OCI-LY7 (cell line): ENCODE measurements at regions not wholly inside any gene's neighbourhood (a gene's known extent, or its start where the extent isn't known, plus 50 kb on each side); places are given as distances from the start of the nearest gene placed in this dataset.

Source experiments
- BruUV-seq: library from RNA; stranded (reverse); fragments of 400-500 nt; replicated peaks from 2 replicates; lab custom pipeline; 2021; lab: Mats Ljungman, UMichigan
- CTCF ChIA-PET: fragments of 300-600 bp; sonication (Branson Sonifier 250); formaldehyde crosslinking; loops from one replicate; lab custom pipeline; 2022; ENCODE audit warnings: antibody characterized with exemption; ENCODE audit not compliant: unreplicated experiment; lab: Charles Lee
- POLR2A ChIA-PET: fragments of 300-600 bp; sonication (Branson Sonifier 250); formaldehyde crosslinking; loops from one replicate; lab custom pipeline; 2022; ENCODE audit warnings: antibody characterized with exemption; lab: Charles Lee
- DNase-seq: peaks from one replicate; pipeline ENCODE4 v3.0.0-alpha.2; 2015; ENCODE audit warnings: low spot score
- H2AFZ ChIP-seq: fragments of 200-600 bp; sonication (generic), shearing (Covaris generic); 2 replicates; pipeline ENCODE4 v1.6.1; 2014; ENCODE audit warnings: mild to moderate bottlenecking, antibody characterized with exemption, low read length, moderate library complexity
- H3K27ac ChIP-seq: fragments of 200-600 bp; sonication (generic); 2 replicates; pipeline ENCODE4 v1.5.1; 2014; ENCODE audit warnings: mixed run types, low read depth, mild to moderate bottlenecking, moderate library complexity, low read length, inconsistent platforms; ENCODE audit not compliant: poor library complexity, severe bottlenecking
- H3K36me3 ChIP-seq: fragments of 200-600 bp; sonication (generic); 2 replicates; pipeline ENCODE4 v1.6.1; 2014; ENCODE audit warnings: mild to moderate bottlenecking, antibody characterized with exemption, low read length, moderate library complexity, mixed read lengths; ENCODE audit not compliant: insufficient read depth
- H3K4me1 ChIP-seq: fragments of 200-600 bp; sonication (generic); 2 replicates; pipeline ENCODE4 v1.5.1; 2014; ENCODE audit warnings: mild to moderate bottlenecking, low read length; ENCODE audit not compliant: insufficient read depth, poor library complexity, severe bottlenecking
- H3K4me2 ChIP-seq: fragments of 200-600 bp; sonication (generic); 2 replicates; pipeline ENCODE4 v1.6.1; 2014; ENCODE audit warnings: mild to moderate bottlenecking, low read length
- H3K4me3 ChIP-seq: fragments of 200-600 bp; sonication (generic); 2 replicates; pipeline ENCODE4 v1.5.1; 2014; ENCODE audit warnings: mild to moderate bottlenecking, low read depth, low read length; ENCODE audit not compliant: poor library complexity, severe bottlenecking
- H3K79me2 ChIP-seq: fragments of 200-600 bp; sonication (generic); 2 replicates; pipeline ENCODE4 v1.6.1; 2016; ENCODE audit warnings: low read depth, mild to moderate bottlenecking, low read length, moderate library complexity, mixed read lengths; ENCODE audit not compliant: insufficient read depth
- H3K9me2 ChIP-seq: fragments of 200-600 bp; sonication (generic); 2 replicates; pipeline ENCODE4 v1.6.1; 2016; ENCODE audit warnings: mild to moderate bottlenecking, low read length, mixed read lengths; ENCODE audit not compliant: insufficient read depth
- H3K9me3 ChIP-seq: fragments of 200-600 bp; sonication (generic); 2 replicates; pipeline ENCODE4 v1.6.1; 2014; ENCODE audit warnings: mild to moderate bottlenecking, mixed run types, low read length, mixed read lengths
- H4K20me1 ChIP-seq: fragments of 200-600 bp; sonication (generic); 2 replicates; pipeline ENCODE4 v1.6.1; 2014; ENCODE audit warnings: mild to moderate bottlenecking, antibody characterized with exemption, low read length, moderate library complexity, mixed read lengths; ENCODE audit not compliant: insufficient read depth
- EZH2phosphoT487 ChIP-seq: fragments of 200-600 bp; sonication (generic); IDR thresholded peaks from 2 replicates; pipeline ENCODE4 v1.6.1; 2018; ENCODE audit warnings: low read depth, borderline replicate concordance, mild to moderate bottlenecking, mixed run types, antibody characterized with exemption, low read length, moderate library complexity, mixed read lengths
- intact Hi-C: fragments of 100-400 bp; cut with micrococcal nuclease; formaldehyde crosslinking; loops from one replicate; pipeline ENCODE4 v1.10.0; 2022; ENCODE audit not compliant: unreplicated experiment
- TF ChIP-seq, protein P1 (sequence below): fragments of 200-600 bp; sonication (generic); conservative IDR thresholded peaks from 2 replicates; pipeline ENCODE4 v1.5.1; 2014; ENCODE audit warnings: mild to moderate bottlenecking, antibody characterized with exemption, low read length, moderate library complexity, mixed read lengths

DNA sequence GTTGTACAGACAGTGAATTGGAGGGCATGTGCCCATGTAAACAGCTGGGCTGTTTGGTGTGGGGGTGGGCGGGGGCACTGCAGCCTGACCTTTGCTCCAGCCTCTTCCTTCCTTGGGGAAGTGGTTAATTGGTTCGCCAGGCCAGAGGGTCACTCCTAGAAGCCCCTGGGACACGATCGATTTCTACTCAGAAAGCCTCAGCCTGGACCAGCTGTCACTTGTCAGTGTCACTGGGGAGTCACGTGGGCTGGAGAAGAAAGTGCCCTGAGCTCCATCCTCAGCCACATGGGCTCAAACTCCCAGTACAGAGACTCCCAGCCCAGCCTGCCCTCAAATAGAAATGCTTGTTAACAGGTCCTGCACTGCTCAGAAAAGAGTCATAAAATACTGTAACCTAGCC is 423.8 kb upstream of the SULF2 start:
- no peak for TF ChIP-seq EZH2phosphoT487
- TF ChIP-seq, protein P1, sequence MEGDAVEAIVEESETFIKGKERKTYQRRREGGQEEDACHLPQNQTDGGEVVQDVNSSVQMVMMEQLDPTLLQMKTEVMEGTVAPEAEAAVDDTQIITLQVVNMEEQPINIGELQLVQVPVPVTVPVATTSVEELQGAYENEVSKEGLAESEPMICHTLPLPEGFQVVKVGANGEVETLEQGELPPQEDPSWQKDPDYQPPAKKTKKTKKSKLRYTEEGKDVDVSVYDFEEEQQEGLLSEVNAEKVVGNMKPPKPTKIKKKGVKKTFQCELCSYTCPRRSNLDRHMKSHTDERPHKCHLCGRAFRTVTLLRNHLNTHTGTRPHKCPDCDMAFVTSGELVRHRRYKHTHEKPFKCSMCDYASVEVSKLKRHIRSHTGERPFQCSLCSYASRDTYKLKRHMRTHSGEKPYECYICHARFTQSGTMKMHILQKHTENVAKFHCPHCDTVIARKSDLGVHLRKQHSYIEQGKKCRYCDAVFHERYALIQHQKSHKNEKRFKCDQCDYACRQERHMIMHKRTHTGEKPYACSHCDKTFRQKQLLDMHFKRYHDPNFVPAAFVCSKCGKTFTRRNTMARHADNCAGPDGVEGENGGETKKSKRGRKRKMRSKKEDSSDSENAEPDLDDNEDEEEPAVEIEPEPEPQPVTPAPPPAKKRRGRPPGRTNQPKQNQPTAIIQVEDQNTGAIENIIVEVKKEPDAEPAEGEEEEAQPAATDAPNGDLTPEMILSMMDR, result no peak
- no peaks in the 10 kb centered on the region for H3K4me1 ChIP-seq
- ChIA-PET CTCF (no interaction called here), POLR2A (no interaction called here)
- H3K9me3 ChIP-seq, result no peaks in the 10 kb centered on the region
- no peaks in the 10 kb centered on the region for H3K79me2 ChIP-seq
- intact Hi-C loops, result no loop called here
- H3K36me3 ChIP-seq, result no peaks in the 10 kb centered on the region
- H4K20me1 ChIP-seq, result no peaks in the 10 kb centered on the region
- H3K9me2 ChIP-seq, result no peaks in the 10 kb centered on the region
- no peak overlapping the region for H3K4me3 ChIP-seq
- no TSS peak for BruUV-seq
- no peak overlapping the region for H3K4me2 ChIP-seq
- no peak overlapping the region for H3K27ac ChIP-seq
- no peak overlapping the region for H2AFZ ChIP-seq
- DNase-seq, result no peak

DNA sequence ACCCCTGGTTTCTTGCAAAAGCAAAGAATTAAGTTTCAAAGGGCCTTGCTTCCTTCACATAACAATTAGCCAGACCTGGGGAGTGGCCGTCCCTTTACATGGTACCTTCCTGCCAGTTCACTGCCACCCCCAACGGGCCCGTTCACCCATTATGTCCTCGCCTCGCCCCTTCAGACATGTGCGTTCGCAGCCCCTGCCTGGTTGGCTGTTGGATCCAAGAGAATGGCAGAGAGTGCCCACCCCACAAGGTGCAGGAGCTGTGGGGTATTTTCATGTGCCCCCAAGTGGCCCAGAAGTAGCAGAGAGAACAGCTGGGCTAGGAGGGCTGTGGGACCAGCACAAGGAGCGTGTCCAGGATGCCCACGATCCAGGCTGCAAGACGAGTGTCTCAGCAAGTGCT is 422.9 kb upstream of the SULF2 start:
- H3K36me3 ChIP-seq, result no peaks in the 10 kb centered on the region
- H3K4me1 ChIP-seq, result no peaks in the 10 kb centered on the region
- H4K20me1 ChIP-seq, result no peaks in the 10 kb centered on the region
- H3K9me3 ChIP-seq, result no peaks in the 10 kb centered on the region
- DNase-seq, result no peak
- no peak overlapping the region for H3K4me3 ChIP-seq
- no peaks in the 10 kb centered on the region for H3K79me2 ChIP-seq
- no peak for TF ChIP-seq EZH2phosphoT487
- TF ChIP-seq, protein P1, result no peak
- no peak overlapping the region for H3K4me2 ChIP-seq
- intact Hi-C loops, result no loop called here
- ChIA-PET POLR2A (no interaction called here), CTCF (no interaction called here)
- no peak overlapping the region for H3K27ac ChIP-seq
- BruUV-seq, result no TSS peak
- H2AFZ ChIP-seq, result no peak overlapping the region
- H3K9me2 ChIP-seq, result no peaks in the 10 kb centered on the region

DNA sequence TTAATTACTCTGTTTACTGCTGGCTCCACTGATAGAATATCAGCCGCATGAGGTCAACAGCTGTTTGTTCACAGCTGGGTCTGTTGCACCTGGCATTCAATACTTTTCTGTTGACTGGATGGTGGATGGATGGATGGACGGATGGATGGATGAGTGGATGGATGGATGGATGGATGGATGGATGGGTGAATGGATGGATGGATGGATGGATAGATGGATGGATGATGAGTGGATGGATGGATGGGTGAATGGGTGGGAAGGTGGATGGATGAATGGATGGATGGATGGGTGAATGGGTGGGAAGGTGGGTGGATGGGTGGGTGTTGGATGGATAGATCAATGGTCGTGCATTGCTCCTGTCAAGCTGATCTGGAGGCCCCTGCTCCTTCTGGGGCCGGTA is 422.2 kb upstream of the SULF2 start:
- intact Hi-C loops, result no loop called here
- ChIA-PET POLR2A (no interaction called here), CTCF (no interaction called here)
- Histone ChIP-seq H3K9me3 (no peaks in the 10 kb centered on the region), H4K20me1 (no peaks in the 10 kb centered on the region), H3K79me2 (no peaks in the 10 kb centered on the region), H3K36me3 (no peaks in the 10 kb centered on the region), H2AFZ (no peak overlapping the region), H3K4me2 (no peak overlapping the region), H3K4me1 (no peaks in the 10 kb centered on the region), H3K27ac (no peak overlapping the region), H3K9me2 (no peaks in the 10 kb centered on the region), H3K4me3 (no peak overlapping the region)
- DNase-seq, result no peak
- TF ChIP-seq EZH2phosphoT487, result no peak
- BruUV-seq, result no TSS peak
